Mesothelial cell of epicardium (in vitro differentiated cells): ENCODE measurements at regions not wholly inside any gene's neighbourhood (a gene's known extent, or its start where the extent isn't known, plus 50 kb on each side); places are given as distances from the start of the nearest gene placed in this dataset.

Experiments
- DNase-seq, 2 experiments: peaks; one replicate each; pipeline ENCODE4 v3.0.0; 2021; ENCODE audit warnings: low spot score in 2 of 2; ENCODE audit not compliant: unreplicated experiment in 2 of 2
- H3K27ac Mint-ChIP-seq: 2 replicates; pipeline ENCODE4 v1.8.0; 2021; ENCODE audit warnings: mixed read lengths
- H3K27me3 Mint-ChIP-seq: 2 replicates; pipeline ENCODE4 v1.8.0; 2021; ENCODE audit warnings: low read depth, mixed read lengths
- H3K36me3 Mint-ChIP-seq: 2 replicates; pipeline ENCODE4 v1.8.0; 2021; ENCODE audit warnings: mixed read lengths
- H3K4me1 Mint-ChIP-seq: 2 replicates; pipeline ENCODE4 v1.8.0; 2021; ENCODE audit warnings: mixed read lengths
- H3K4me3 Mint-ChIP-seq: 2 replicates; pipeline ENCODE4 v1.8.0; 2021; ENCODE audit warnings: mild to moderate bottlenecking, moderate library complexity, mixed read lengths
- H3K9me3 Mint-ChIP-seq: 2 replicates; pipeline ENCODE4 v1.8.0; 2021; ENCODE audit warnings: mixed read lengths
- CTCF ChIP-seq: fragments of 200-600 bp; sonication (generic); IDR thresholded peaks from one replicate; pipeline ENCODE4 v1.5.0; 2021; ENCODE audit warnings: antibody characterized with exemption; ENCODE audit not compliant: unreplicated experiment

- no peak for DNase-seq
- H3K4me3 Mint-ChIP-seq = no peak overlapping the region
- H3K27me3 Mint-ChIP-seq = no peaks in the 10 kb centered on the region
- peaks cover 46% of the 10 kb centered on the region for H3K9me3 Mint-ChIP-seq
- H3K4me1 Mint-ChIP-seq = no peaks in the 10 kb centered on the region
- no peak for TF ChIP-seq CTCF
- no peak overlapping the region for H3K27ac Mint-ChIP-seq
- H3K36me3 Mint-ChIP-seq = no peaks in the 10 kb centered on the region
These were observed 50.3 kb upstream of the ANKRD10 start for GRCh38 chr13:110965038-110965754.
